Cardiac muscle cell (in vitro differentiated cells and primary cell): ENCODE measurements at regions not wholly inside any gene's neighbourhood (a gene's known extent, or its start where the extent isn't known, plus 50 kb on each side); places are given as distances from the start of the nearest gene placed in this dataset.

ENCODE experiments used
- DNase-seq, 2 donors: peaks; one replicate each; pipeline versions ENCODE4 v3.0.0 to v3.0.0-alpha.2; 2010 to 2017; ENCODE audit warnings: low read depth in 1 of 2, low spot score in 1 of 2
- H3K27ac ChIP-seq: fragments of 200-600 bp; sonication (generic); 2 replicates; pipeline ENCODE4 v1.5.1; 2016
- H3K27me3 ChIP-seq: fragments of 200-600 bp; sonication (generic); 2 replicates; pipeline ENCODE4 v1.6.0; 2016; ENCODE audit warnings: control low read depth
- H3K36me3 ChIP-seq: fragments of 200-600 bp; sonication (generic); 2 replicates; pipeline ENCODE4 v1.5.1; 2016; ENCODE audit warnings: control low read depth
- H3K4me1 ChIP-seq: fragments of 200-600 bp; sonication (generic); 2 replicates; pipeline ENCODE4 v1.8.1; 2017; ENCODE audit warnings: low read depth, mild to moderate bottlenecking, mixed run types
- H3K4me3 ChIP-seq: fragments of 200-600 bp; sonication (generic); 2 replicates; pipeline ENCODE4 v1.5.1; 2016; ENCODE audit warnings: mild to moderate bottlenecking
- H3K9me3 ChIP-seq: fragments of 200-600 bp; sonication (generic); 2 replicates; pipeline ENCODE4 v1.5.1; 2017; ENCODE audit warnings: low read depth, mild to moderate bottlenecking, control low read depth
- CTCF ChIP-seq: IDR thresholded peaks from 2 replicates; pipeline ENCODE4 v1.5.1; 2012; ENCODE audit warnings: low read depth, mild to moderate bottlenecking, low read length

GRCh38 chr10:7007600-7008190 is 403.1 kb downstream of the SFMBT2 start:
- DNase-seq, result no peak
- TF ChIP-seq CTCF, result no peak
- Histone ChIP-seq H3K27me3 (no peaks in the 10 kb centered on the region), H3K4me1 (no peaks in the 10 kb centered on the region), H3K36me3 (no peaks in the 10 kb centered on the region), H3K27ac (no peak overlapping the region), H3K9me3 (no peaks in the 10 kb centered on the region), H3K4me3 (no peak overlapping the region)

GRCh38 chr10:7006566-7006965 is 404.3 kb downstream of the SFMBT2 start:
- Histone ChIP-seq H3K27me3 (no peaks in the 10 kb centered on the region), H3K9me3 (no peaks in the 10 kb centered on the region), H3K4me1 (no peaks in the 10 kb centered on the region), H3K27ac (no peak overlapping the region), H3K36me3 (no peaks in the 10 kb centered on the region), H3K4me3 (no peak overlapping the region)
- TF ChIP-seq CTCF, result no peak
- no peak for DNase-seq

- no peaks in the 10 kb centered on the region for H3K27me3 ChIP-seq
- DNase-seq, result no peak
- H3K4me1 ChIP-seq, result no peaks in the 10 kb centered on the region
- no peaks in the 10 kb centered on the region for H3K9me3 ChIP-seq
- no peak for TF ChIP-seq CTCF
- no peaks in the 10 kb centered on the region for H3K36me3 ChIP-seq
- no peak overlapping the region for H3K27ac ChIP-seq
- H3K4me3 ChIP-seq, result no peak overlapping the region
These were observed 406.9 kb downstream of the SFMBT2 start for GRCh38 chr10:7003831-7004395.

- H3K4me1 ChIP-seq, result no peaks in the 10 kb centered on the region
- TF ChIP-seq CTCF, result no peak
- no peak overlapping the region for H3K4me3 ChIP-seq
- H3K27ac ChIP-seq, result no peak overlapping the region
- no peaks in the 10 kb centered on the region for H3K9me3 ChIP-seq
- DNase-seq, result no peak
- H3K27me3 ChIP-seq, result no peaks in the 10 kb centered on the region
- H3K36me3 ChIP-seq, result no peaks in the 10 kb centered on the region
These were observed 410.8 kb downstream of the SFMBT2 start for GRCh38 chr10:7000061-7000460.

- Histone ChIP-seq H3K27ac (no peak overlapping the region), H3K4me3 (no peak overlapping the region), H3K4me1 (no peaks in the 10 kb centered on the region), H3K9me3 (no peaks in the 10 kb centered on the region), H3K36me3 (no peaks in the 10 kb centered on the region), H3K27me3 (no peaks in the 10 kb centered on the region)
- no peak for DNase-seq
- no peak for TF ChIP-seq CTCF
These were observed 411.5 kb downstream of the SFMBT2 start for GRCh38 chr10:6999232-6999925.
